Keratinocyte (primary cell): ENCODE measurements at regions not wholly inside any gene's neighbourhood (a gene's known extent, or its start where the extent isn't known, plus 50 kb on each side); places are given as distances from the start of the nearest gene placed in this dataset.

Experiments used
- EZH2 ChIP-seq: IDR thresholded peaks from one replicate; pipeline ENCODE4 v1.6.1; 2012; ENCODE audit warnings: inconsistent platforms, mild to moderate bottlenecking, low read length, moderate library complexity
- TF ChIP-seq, protein P1 (sequence below), 3 experiments: IDR thresholded peaks in 1 of 3; conservative IDR thresholded peaks in 1 of 3; optimal IDR thresholded peaks in 1 of 3; 2 replicates in 2 of 3; 3 replicates in 1 of 3; pipeline versions ENCODE3 to v1.5.1; 2011; ENCODE audit warnings: low read length in 3 of 3, mild to moderate bottlenecking in 3 of 3, moderate library complexity in 2 of 3, control low read depth in 1 of 3, inconsistent platforms in 1 of 3; ENCODE audit not compliant: insufficient read depth in 2 of 3; ENCODE audit errors: extremely low read depth in 1 of 3

DNA sequence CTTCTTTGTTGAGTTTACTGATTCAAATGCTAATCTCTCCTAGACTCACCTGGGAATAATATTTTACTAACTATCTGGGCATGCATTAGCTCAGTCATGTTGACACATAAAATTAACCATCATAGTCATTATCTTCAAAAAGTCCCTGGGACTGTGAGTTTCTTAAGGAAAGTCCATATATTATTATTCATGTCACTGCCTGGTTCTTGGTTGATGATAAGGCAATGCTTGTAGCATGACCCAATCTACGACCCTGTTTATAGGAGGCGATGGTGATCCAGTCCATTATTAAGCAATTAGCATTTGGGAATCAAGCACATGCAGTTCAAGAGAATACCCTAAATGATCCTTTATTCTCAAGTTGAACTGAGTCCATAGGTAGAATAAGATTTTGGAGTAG lies 54.8 kb upstream of the MPHOSPH6 start:
- TF ChIP-seq, protein P1, sequence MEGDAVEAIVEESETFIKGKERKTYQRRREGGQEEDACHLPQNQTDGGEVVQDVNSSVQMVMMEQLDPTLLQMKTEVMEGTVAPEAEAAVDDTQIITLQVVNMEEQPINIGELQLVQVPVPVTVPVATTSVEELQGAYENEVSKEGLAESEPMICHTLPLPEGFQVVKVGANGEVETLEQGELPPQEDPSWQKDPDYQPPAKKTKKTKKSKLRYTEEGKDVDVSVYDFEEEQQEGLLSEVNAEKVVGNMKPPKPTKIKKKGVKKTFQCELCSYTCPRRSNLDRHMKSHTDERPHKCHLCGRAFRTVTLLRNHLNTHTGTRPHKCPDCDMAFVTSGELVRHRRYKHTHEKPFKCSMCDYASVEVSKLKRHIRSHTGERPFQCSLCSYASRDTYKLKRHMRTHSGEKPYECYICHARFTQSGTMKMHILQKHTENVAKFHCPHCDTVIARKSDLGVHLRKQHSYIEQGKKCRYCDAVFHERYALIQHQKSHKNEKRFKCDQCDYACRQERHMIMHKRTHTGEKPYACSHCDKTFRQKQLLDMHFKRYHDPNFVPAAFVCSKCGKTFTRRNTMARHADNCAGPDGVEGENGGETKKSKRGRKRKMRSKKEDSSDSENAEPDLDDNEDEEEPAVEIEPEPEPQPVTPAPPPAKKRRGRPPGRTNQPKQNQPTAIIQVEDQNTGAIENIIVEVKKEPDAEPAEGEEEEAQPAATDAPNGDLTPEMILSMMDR (optimal IDR thresholded peaks at IDR 0.05 in 1 of 3, IDR thresholded peaks at IDR 0.05 in 1 of 3, conservative IDR thresholded peaks at IDR 0.05 in 1 of 3; ENCODE audit: extremely low read depth in 1 of 3, insufficient read depth in 2 of 3, low read length in 3 of 3) = no peak
- no peak for TF ChIP-seq EZH2
